Neutrophil (primary cell): ENCODE measurements at regions not wholly inside any gene's neighbourhood (a gene's known extent, or its start where the extent isn't known, plus 50 kb on each side); places are given as distances from the start of the nearest gene placed in this dataset.

Experiments used
- H3K27ac ChIP-seq: fragments of 200-600 bp; sonication (generic); 2 replicates; pipeline ENCODE4 v1.5.1; 2016; ENCODE audit warnings: mild to moderate bottlenecking, moderate library complexity
- H3K27me3 ChIP-seq: fragments of 200-600 bp; sonication (generic); 2 replicates; pipeline ENCODE4 v1.6.0; 2016; ENCODE audit warnings: mild to moderate bottlenecking
- H3K36me3 ChIP-seq: fragments of 200-600 bp; sonication (generic); 2 replicates; pipeline ENCODE4 v1.5.1; 2017
- H3K4me1 ChIP-seq, 2 experiments: fragments of 200-600 bp in 1 of 2; sonication (generic) in 1 of 2; 1 replicate in 1 of 2; 2 replicates in 1 of 2; pipeline versions ENCODE4 v1.5.1 to v1.6.1; 2013 to 2016; ENCODE audit warnings: low read depth in 1 of 2, low read length in 1 of 2, mild to moderate bottlenecking in 1 of 2, moderate library complexity in 1 of 2; ENCODE audit not compliant: control insufficient read depth in 1 of 2, insufficient read depth in 1 of 2
- H3K4me3 ChIP-seq, 2 experiments: fragments of 200-600 bp in 1 of 2; sonication (generic) in 1 of 2; 1 replicate in 1 of 2; 2 replicates in 1 of 2; pipeline ENCODE4 v1.5.1; 2013 to 2016; ENCODE audit warnings: low read depth in 1 of 2, low read length in 1 of 2, mild to moderate bottlenecking in 1 of 2, moderate library complexity in 1 of 2
- H3K9me3 ChIP-seq: fragments of 200-600 bp; sonication (generic); 2 replicates; pipeline ENCODE4 v1.5.1; 2016
- TF ChIP-seq, protein P1 (sequence below): fragments of 200-600 bp; sonication (generic); IDR thresholded peaks from 2 replicates; pipeline ENCODE4 v1.5.1; 2016; ENCODE audit warnings: antibody characterized with exemption

DNA sequence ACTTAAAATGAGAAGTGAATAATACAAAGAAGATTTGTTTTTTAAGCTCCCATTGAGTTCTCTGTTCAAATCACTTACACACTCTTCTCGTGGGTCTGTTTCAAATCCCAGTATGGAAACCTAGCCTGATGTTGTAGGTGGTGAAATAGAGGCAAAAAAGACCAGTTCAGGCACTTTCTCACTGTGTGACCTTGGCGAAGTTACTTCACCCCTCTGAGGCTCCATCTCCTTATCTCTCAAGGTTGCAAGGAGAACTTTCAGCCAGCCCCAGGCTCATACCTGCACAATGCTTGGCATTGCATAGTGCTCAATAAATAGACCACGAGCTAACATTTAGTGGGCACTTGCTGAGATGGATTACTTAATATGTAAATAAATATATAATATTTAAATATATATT lies 90.1 kb downstream of the PRLHR start:
- Histone ChIP-seq H3K27ac (no peak overlapping the region), H3K9me3 (no peaks in the 10 kb centered on the region), H3K27me3 (peaks cover 32% of the 10 kb centered on the region), H3K4me3 (no peak overlapping the region), H3K36me3 (no peaks in the 10 kb centered on the region), H3K4me1 (no peaks in the 10 kb centered on the region)
- TF ChIP-seq, protein P1, sequence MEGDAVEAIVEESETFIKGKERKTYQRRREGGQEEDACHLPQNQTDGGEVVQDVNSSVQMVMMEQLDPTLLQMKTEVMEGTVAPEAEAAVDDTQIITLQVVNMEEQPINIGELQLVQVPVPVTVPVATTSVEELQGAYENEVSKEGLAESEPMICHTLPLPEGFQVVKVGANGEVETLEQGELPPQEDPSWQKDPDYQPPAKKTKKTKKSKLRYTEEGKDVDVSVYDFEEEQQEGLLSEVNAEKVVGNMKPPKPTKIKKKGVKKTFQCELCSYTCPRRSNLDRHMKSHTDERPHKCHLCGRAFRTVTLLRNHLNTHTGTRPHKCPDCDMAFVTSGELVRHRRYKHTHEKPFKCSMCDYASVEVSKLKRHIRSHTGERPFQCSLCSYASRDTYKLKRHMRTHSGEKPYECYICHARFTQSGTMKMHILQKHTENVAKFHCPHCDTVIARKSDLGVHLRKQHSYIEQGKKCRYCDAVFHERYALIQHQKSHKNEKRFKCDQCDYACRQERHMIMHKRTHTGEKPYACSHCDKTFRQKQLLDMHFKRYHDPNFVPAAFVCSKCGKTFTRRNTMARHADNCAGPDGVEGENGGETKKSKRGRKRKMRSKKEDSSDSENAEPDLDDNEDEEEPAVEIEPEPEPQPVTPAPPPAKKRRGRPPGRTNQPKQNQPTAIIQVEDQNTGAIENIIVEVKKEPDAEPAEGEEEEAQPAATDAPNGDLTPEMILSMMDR: no peak

DNA sequence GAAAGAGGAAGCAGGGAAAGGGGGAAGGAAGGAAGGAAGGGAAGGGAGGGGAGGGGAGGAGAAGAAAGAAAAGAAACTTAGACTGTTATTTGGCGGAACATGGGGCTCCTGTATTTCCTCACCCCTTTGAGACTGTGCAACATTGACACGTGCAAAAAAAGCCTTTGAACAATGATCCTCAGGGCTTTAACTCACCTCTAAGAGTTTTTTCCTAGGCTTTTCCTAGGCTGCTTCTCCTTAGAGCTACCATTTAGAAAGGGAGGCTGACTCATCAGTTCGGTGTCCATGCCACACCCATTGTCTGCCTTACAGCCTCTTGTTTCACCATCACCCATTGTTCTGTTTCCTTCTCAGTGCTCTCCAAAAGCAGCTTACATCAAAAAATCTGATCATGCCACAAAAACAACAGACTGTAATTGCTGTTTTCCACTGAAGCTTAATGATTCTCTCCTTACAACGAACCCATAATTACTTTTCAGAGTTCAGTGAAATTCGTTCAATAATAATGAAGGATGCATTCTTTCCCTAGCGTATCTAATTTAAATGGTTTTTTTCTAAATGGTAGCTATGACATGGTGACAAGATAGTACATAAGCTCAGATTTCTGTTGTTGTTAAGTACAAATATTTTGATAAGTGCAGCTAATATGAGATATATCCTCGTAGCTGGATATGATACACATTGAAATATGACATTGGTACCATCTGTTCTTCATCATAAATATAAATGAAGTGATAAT lies 90.8 kb downstream of the PRLHR start:
- Histone ChIP-seq H3K27ac (no peak overlapping the region), H3K27me3 (peaks cover 25% of the 10 kb centered on the region), H3K4me3 (no peak overlapping the region), H3K4me1 (no peaks in the 10 kb centered on the region), H3K36me3 (no peaks in the 10 kb centered on the region), H3K9me3 (no peaks in the 10 kb centered on the region)
- TF ChIP-seq, protein P1: no peak

DNA sequence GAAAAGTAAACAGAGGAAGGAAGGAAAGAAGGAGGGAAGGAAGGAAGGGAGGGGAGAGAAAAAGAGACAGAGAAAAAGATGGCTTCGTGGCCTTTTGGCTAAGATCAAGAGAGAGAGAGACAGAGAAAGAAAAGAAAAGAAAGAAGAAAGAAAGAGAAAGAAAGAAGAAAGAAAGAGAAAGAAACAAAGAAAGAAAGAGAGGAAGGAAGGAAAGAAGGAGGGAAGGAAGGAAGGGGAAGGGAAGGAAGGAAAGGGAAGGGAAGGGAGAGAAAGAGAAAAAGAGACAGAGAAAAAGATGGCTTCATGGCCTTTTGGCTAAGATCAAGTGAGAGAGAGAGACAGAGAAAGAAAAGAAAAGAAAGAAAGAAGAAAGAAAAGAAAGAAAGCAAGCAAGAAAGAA lies 91.4 kb downstream of the PRLHR start:
- H3K36me3 ChIP-seq: no peaks in the 10 kb centered on the region

DNA sequence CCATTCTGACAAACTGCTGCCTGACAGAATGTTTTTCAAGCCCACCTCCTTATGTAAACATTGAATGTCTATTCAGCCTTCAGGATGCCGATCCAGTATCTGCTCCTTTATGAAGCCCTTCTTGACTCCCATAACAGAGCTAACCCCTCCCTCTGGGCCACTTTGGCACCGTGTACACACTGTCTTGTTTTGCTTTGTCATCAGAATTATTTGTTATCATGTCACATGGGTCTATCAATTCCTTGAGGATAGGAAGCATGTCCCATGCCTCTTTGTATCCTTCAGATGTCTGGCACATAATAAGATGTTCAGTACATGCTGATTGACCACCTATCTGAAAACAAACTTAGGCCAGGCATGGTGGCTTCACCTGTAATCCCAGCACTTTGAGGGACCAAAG lies 92.3 kb downstream of the PRLHR start:
- TF ChIP-seq, protein P1: no peak

More for the DNA sequence above, 91.4 kb downstream of the PRLHR start:
- TF ChIP-seq, protein P1: no peak
- no peak overlapping the region for H3K4me3 ChIP-seq
- H3K27ac ChIP-seq: no peak overlapping the region
- H3K9me3 ChIP-seq: no peaks in the 10 kb centered on the region
- H3K4me1 ChIP-seq: no peaks in the 10 kb centered on the region
- peaks cover 25% of the 10 kb centered on the region for H3K27me3 ChIP-seq

DNA sequence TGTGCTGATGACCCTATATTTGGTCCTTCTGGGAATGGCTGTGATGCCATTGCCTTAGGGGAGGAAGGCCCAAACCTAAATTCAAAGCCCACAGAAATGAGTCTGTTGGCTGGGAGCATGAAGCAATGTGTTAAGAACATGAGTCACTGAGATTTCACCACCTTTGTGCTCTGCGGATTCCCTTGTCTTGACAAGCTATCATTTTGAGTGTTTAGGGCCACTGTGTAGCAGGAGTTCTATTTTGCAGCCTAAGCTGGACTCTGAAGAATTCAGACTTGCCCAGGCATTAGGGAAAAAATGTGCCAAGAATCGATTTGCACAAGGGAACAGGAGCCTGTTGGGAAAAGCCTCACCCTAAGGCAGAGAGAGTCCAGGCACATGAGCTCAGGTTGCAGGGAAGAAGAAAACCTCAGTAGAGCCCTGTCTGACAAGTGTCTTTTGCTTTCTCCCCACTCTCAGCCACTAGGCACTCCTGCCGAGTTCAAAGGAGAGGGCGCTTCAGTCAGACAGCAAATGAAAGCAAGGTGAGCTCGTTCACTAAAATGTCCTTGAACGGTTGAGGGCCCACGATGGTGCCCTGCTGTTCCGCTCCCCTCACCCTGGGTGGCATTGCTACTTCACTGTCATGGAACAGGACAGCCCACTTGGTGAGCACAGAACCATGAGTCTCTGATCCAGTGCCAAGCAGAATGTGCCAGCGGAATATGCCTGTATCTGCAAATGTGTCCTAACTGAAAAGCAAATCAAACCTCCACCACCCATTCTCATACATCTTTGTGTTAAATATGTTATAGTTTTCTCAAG lies 93.6 kb downstream of the PRLHR start:
- no peaks in the 10 kb centered on the region for H3K4me1 ChIP-seq
- H3K36me3 ChIP-seq: no peaks in the 10 kb centered on the region
- H3K27ac ChIP-seq: no peak overlapping the region
- H3K9me3 ChIP-seq: no peaks in the 10 kb centered on the region
- TF ChIP-seq, protein P1: no peak
- H3K27me3 ChIP-seq: peaks cover 18% of the 10 kb centered on the region
- no peak overlapping the region for H3K4me3 ChIP-seq

More for the DNA sequence above, 92.3 kb downstream of the PRLHR start:
- Histone ChIP-seq H3K36me3 (no peaks in the 10 kb centered on the region), H3K4me3 (no peak overlapping the region), H3K27me3 (peaks cover 16% of the 10 kb centered on the region), H3K9me3 (no peaks in the 10 kb centered on the region), H3K4me1 (no peaks in the 10 kb centered on the region), H3K27ac (no peak overlapping the region)
